SU-DHL-6 (cell line): ENCODE measurements at regions not wholly inside any gene's neighbourhood (a gene's known extent, or its start where the extent isn't known, plus 50 kb on each side); places are given as distances from the start of the nearest gene placed in this dataset.
"Not testable (repeated sequence)": the region's sequence is repeated elsewhere in the genome, so short reads cannot be mapped to it uniquely, and the experiment has no call there.

Source experiments
- H2AFZ ChIP-seq: fragments of 200-600 bp; sonication (generic); 2 replicates; pipeline ENCODE4 v1.6.1; 2014; ENCODE audit warnings: low read depth, mild to moderate bottlenecking, moderate library complexity, mixed read lengths, antibody characterized with exemption, low read length; ENCODE audit not compliant: severe bottlenecking
- H3F3A ChIP-seq: fragments of 200-600 bp; shearing (Covaris generic); 2 replicates; pipeline ENCODE4 v1.6.0; 2016; ENCODE audit warnings: antibody characterized with exemption, mild to moderate bottlenecking; ENCODE audit not compliant: insufficient read depth
- H3K27ac ChIP-seq: fragments of 200-600 bp; sonication (generic); 2 replicates; pipeline ENCODE4 v1.5.1; 2016; ENCODE audit warnings: low read depth, mild to moderate bottlenecking, low read length, moderate library complexity, mixed read lengths
- H3K27me3 ChIP-seq: fragments of 200-600 bp; sonication (generic), shearing (Covaris generic); 2 replicates; pipeline ENCODE4 v1.6.0; 2014; ENCODE audit warnings: mild to moderate bottlenecking, low read length
- H3K36me3 ChIP-seq: fragments of 200-600 bp; sonication (generic); 2 replicates; pipeline ENCODE4 v1.6.1; 2014; ENCODE audit warnings: mild to moderate bottlenecking, low read length, mixed read lengths
- H3K4me2 ChIP-seq: fragments of 300-600, 200-600 bp; shearing (Covaris generic), sonication (generic); 2 replicates; pipeline ENCODE4 v1.6.0; 2014; ENCODE audit warnings: low read length, low read depth, mild to moderate bottlenecking; ENCODE audit not compliant: poor library complexity, severe bottlenecking
- H3K4me3 ChIP-seq: fragments of 200-600 bp; sonication (generic); 2 replicates; pipeline ENCODE4 v1.5.1; 2014; ENCODE audit warnings: antibody characterized with exemption, low read length, mild to moderate bottlenecking, mixed read lengths; ENCODE audit not compliant: insufficient read depth, poor library complexity, severe bottlenecking
- H3K79me2 ChIP-seq: fragments of 200-600 bp; sonication (generic); 2 replicates; pipeline ENCODE4 v1.6.1; 2014; ENCODE audit warnings: mild to moderate bottlenecking, low read length, moderate library complexity; ENCODE audit not compliant: insufficient read depth
- H3K9ac ChIP-seq: fragments of 200-600 bp; sonication (generic); 2 replicates; pipeline ENCODE4 v1.7.0; 2014; ENCODE audit warnings: mild to moderate bottlenecking, low read length
- H3K9me2 ChIP-seq: fragments of 200-600 bp; sonication (generic); replicated peaks from 2 replicates; pipeline ENCODE4 v1.6.1; 2014; ENCODE audit warnings: low read length; ENCODE audit not compliant: insufficient read depth
- H3K9me3 ChIP-seq: fragments of 200-600 bp; sonication (generic); 2 replicates; pipeline ENCODE4 v1.6.1; 2014; ENCODE audit warnings: low read length, mixed read lengths; ENCODE audit not compliant: insufficient read depth
- H4K20me1 ChIP-seq: fragments of 200-600 bp; sonication (generic); 2 replicates; pipeline ENCODE4 v1.6.1; 2014; ENCODE audit warnings: low read depth, mild to moderate bottlenecking, antibody characterized with exemption, low read length, moderate library complexity, mixed read lengths
- EZH2phosphoT487 ChIP-seq: fragments of 200-600 bp; sonication (generic), shearing (Covaris generic); conservative IDR thresholded peaks from 2 replicates; pipeline ENCODE4 v1.6.1; 2018; ENCODE audit warnings: mild to moderate bottlenecking, antibody characterized with exemption, low read length, moderate library complexity, mixed read lengths
- TF ChIP-seq, protein P1 (sequence below): fragments of 200-600 bp; sonication (generic); IDR thresholded peaks from one replicate; pipeline ENCODE4 v1.5.1; 2017; ENCODE audit warnings: antibody characterized with exemption, mild to moderate bottlenecking, low read length, moderate library complexity; ENCODE audit not compliant: insufficient read depth, poor library complexity, severe bottlenecking

DNA sequence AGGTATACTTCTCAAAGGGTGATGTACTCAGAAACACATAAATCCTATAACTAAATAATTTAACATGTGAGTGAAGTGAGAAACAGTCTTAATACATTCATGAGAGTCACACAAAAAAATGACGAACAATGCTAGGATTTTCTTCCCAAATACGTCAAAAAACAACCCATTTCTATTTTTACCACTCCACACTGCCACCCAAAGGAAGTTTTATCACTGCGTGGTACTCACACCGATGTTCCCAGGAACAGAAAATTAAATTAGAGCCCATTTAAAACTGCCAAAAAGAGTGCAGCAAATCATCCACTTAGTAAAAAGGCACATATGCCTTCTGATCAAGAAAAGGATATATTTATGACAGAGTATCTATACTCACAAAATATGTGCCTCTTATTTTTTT, 710.9 kb upstream of the FAT3 start:
- H3K36me3 ChIP-seq, result no peaks in the 10 kb centered on the region
- H4K20me1 ChIP-seq, result no peaks in the 10 kb centered on the region
- H3K79me2 ChIP-seq, result no peaks in the 10 kb centered on the region
- no peak overlapping the region for H3K4me2 ChIP-seq
- H3K9me3 ChIP-seq, result no peaks in the 10 kb centered on the region
- no peak overlapping the region for H2AFZ ChIP-seq
- no peak overlapping the region for H3K4me3 ChIP-seq
- no peaks in the 10 kb centered on the region for H3K27me3 ChIP-seq
- TF ChIP-seq, protein P1, sequence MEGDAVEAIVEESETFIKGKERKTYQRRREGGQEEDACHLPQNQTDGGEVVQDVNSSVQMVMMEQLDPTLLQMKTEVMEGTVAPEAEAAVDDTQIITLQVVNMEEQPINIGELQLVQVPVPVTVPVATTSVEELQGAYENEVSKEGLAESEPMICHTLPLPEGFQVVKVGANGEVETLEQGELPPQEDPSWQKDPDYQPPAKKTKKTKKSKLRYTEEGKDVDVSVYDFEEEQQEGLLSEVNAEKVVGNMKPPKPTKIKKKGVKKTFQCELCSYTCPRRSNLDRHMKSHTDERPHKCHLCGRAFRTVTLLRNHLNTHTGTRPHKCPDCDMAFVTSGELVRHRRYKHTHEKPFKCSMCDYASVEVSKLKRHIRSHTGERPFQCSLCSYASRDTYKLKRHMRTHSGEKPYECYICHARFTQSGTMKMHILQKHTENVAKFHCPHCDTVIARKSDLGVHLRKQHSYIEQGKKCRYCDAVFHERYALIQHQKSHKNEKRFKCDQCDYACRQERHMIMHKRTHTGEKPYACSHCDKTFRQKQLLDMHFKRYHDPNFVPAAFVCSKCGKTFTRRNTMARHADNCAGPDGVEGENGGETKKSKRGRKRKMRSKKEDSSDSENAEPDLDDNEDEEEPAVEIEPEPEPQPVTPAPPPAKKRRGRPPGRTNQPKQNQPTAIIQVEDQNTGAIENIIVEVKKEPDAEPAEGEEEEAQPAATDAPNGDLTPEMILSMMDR, result no peak
- TF ChIP-seq EZH2phosphoT487, result no peak
- no peaks in the 10 kb centered on the region for H3F3A ChIP-seq
- no peaks in the 10 kb centered on the region for H3K9me2 ChIP-seq
- H3K9ac ChIP-seq, result no peak overlapping the region
- no peak overlapping the region for H3K27ac ChIP-seq

DNA sequence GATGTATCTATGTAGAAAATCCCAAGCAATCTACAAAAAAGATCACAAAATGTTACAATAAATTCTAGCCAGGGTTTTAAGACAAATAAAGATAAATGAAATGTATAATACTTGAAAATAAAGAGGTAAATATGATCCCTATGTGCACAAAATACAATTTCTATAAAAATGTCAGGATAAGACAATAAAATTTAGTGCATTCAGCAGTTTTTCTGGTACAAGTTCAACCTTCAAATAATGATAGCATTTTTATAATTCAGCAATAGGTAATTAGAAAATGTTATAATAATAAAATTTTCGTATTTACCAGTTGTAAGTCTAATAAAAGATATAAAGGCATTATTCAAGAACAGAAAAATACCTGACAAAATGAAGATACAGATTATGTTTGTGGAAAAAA, 726.8 kb upstream of the FAT3 start:
- H3K79me2 ChIP-seq, result no peaks in the 10 kb centered on the region
- no peaks in the 10 kb centered on the region for H3K9me3 ChIP-seq
- TF ChIP-seq EZH2phosphoT487, result no peak
- TF ChIP-seq, protein P1, result no peak
- no peak overlapping the region for H3K4me2 ChIP-seq
- H3K27me3 ChIP-seq, result no peaks in the 10 kb centered on the region
- H3K4me3 ChIP-seq, result no peak overlapping the region
- no peaks in the 10 kb centered on the region for H3F3A ChIP-seq
- H3K9me2 ChIP-seq, result no peaks in the 10 kb centered on the region
- H2AFZ ChIP-seq, result no peak overlapping the region
- no peak overlapping the region for H3K27ac ChIP-seq
- H4K20me1 ChIP-seq, result no peaks in the 10 kb centered on the region
- H3K36me3 ChIP-seq, result no peaks in the 10 kb centered on the region
- H3K9ac ChIP-seq, result no peak overlapping the region

DNA sequence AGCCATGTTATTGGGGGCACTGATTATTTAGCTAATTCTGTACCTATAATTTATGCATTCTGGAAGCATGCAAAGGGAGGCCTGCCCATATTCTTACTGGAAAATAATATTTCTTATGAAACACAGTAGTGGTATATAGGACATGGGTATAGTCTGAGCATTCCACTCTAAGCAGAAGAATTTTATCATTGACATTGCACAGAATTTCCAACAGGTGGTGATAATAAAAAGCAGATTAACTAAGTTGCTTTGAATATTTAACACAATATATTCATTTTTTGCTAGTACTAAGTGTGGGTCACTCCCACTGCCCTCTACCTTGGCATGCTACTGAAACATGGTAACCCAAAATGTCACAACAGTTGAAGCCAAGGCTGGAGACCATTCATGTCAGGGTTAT, 728.8 kb upstream of the FAT3 start:
- Histone ChIP-seq H3K27ac (no peak overlapping the region), H3K27me3 (no peaks in the 10 kb centered on the region), H3F3A (no peaks in the 10 kb centered on the region), H2AFZ (no peak overlapping the region), H3K9me3 (no peaks in the 10 kb centered on the region), H3K9ac (no peak overlapping the region), H3K4me3 (no peak overlapping the region), H3K9me2 (no peaks in the 10 kb centered on the region), H3K36me3 (no peaks in the 10 kb centered on the region), H3K4me2 (no peak overlapping the region), H4K20me1 (no peaks in the 10 kb centered on the region), H3K79me2 (no peaks in the 10 kb centered on the region)
- TF ChIP-seq, protein P1, result no peak
- no peak for TF ChIP-seq EZH2phosphoT487

DNA sequence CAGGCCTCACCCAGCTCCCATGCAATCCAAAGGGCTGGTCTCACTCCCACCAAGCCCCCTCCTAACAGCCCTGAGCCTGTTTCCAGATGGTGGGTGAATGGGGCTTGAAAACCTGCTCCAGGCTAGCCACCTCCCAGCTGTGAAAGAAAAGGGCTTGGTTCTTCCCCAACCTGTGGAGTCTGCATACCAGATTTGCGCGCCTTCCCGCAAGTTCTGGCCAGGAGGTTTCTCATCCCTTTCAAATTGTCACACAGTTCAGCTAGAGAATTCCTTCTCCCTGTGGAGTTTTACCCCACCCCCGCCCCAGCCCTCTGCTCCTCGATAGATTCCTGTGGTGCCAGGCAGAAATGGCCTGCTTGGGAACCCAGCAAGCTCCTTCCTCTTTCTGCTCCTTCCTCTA, 734.6 kb upstream of the FAT3 start:
- Histone ChIP-seq H3F3A (no peaks in the 10 kb centered on the region), H3K27ac (no peak overlapping the region), H3K79me2 (no peaks in the 10 kb centered on the region), H3K9me2 (no peaks in the 10 kb centered on the region; the same call in 1 of the 2 replicates), H2AFZ (no peak overlapping the region), H3K27me3 (no peaks in the 10 kb centered on the region), H3K9me3 (no peaks in the 10 kb centered on the region), H4K20me1 (no peaks in the 10 kb centered on the region), H3K4me3 (no peak overlapping the region), H3K36me3 (no peaks in the 10 kb centered on the region), H3K9ac (no peak overlapping the region), H3K4me2 (no peak overlapping the region)
- TF ChIP-seq EZH2phosphoT487, result no peak
- TF ChIP-seq, protein P1, result no peak

DNA sequence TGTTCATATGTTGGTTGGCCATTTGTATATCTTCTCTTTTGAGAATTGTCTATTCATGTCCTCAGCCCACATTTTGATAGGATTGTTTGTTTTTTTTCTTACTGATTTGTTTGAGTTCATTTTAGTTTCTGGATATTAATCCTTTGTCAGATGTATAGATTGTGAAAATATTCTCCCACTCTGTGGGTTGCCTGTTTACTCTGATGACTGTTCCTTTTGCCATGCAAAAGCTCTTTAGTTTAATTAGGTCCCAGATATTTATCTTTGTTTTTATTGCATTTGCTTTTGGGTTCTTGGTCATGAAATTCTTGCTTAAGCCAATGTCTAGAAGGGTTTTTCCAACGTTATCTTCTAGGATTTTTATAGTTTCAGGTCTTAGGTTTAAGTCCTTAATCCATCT, 740.7 kb upstream of the FAT3 start:
- H3K27me3 ChIP-seq, H3K4me2 ChIP-seq, H3K79me2 ChIP-seq, H3K9ac ChIP-seq, H3F3A ChIP-seq, H3K36me3 ChIP-seq, H3K27ac ChIP-seq, H3K4me3 ChIP-seq, H2AFZ ChIP-seq, H3K9me2 ChIP-seq, H3K9me3 ChIP-seq, H4K20me1 ChIP-seq: not testable (repeated sequence)
